PC-3 (cell line): ENCODE measurements at regions not wholly inside any gene's neighbourhood (a gene's known extent, or its start where the extent isn't known, plus 50 kb on each side); places are given as distances from the start of the nearest gene placed in this dataset.

Experiments
- CTCF ChIP-seq: fragments of 300-600 bp; sonication (generic); conservative IDR thresholded peaks from 2 replicates; pipeline ENCODE4 v1.5.1; 2017; ENCODE audit warnings: antibody characterized with exemption, low read depth, mild to moderate bottlenecking, low read length
- EZH2 ChIP-seq: fragments of 300-600 bp; sonication (generic); IDR thresholded peaks from one replicate; pipeline ENCODE4 v1.6.1; 2017; ENCODE audit warnings: antibody characterized with exemption, mild to moderate bottlenecking, low read length; ENCODE audit not compliant: unreplicated experiment
- EZH2phosphoT487 ChIP-seq: fragments of 300-600 bp; sonication (generic); IDR thresholded peaks from 2 replicates; pipeline ENCODE4 v1.6.1; 2018; ENCODE audit warnings: mild to moderate bottlenecking, antibody characterized with exemption, low read length, borderline replicate concordance

GRCh38 chr5:56471707-56472106 lies 238.6 kb upstream of the ANKRD55 start:
- TF ChIP-seq EZH2 (no peak), CTCF (no peak), EZH2phosphoT487 (no peak)
